GM12878 (cell line): ENCODE measurements at regions not wholly inside any gene's neighbourhood (a gene's known extent, or its start where the extent isn't known, plus 50 kb on each side); places are given as distances from the start of the nearest gene placed in this dataset.

ENCODE experiments used
- ATAC-seq: fragments of 200-7000 bp; cut with Tn5 transposase; 3 replicates; pipeline ENCODE4 v1.9.1; 2020; ENCODE audit warnings: mild to moderate bottlenecking, moderate library complexity
- BruUV-seq: library from RNA; stranded (reverse); fragments of 400-500 nt; replicated peaks from 2 replicates; lab custom pipeline; 2021; lab: Mats Ljungman, UMichigan
- CTCF ChIA-PET: fragments of 300-600 bp; sonication (Branson Sonifier 250); formaldehyde crosslinking; extraction: SDS; loops from one replicate; lab custom pipeline; 2021; ENCODE audit warnings: inconsistent platforms; lab: Yijun Ruan, JAX
- POLR2A ChIA-PET: fragments of 350-600 bp; formaldehyde crosslinking; extraction: SDS; loops from one replicate; lab custom pipeline; 2021; ENCODE audit warnings: inconsistent platforms; lab: Charles Lee
- RAD21 ChIA-PET: fragments of 300-600 bp; sonication (Branson Sonifier 250); formaldehyde crosslinking; loops from one replicate; lab custom pipeline; 2023; ENCODE audit warnings: antibody characterized with exemption; ENCODE audit not compliant: unreplicated experiment; lab: Charles Lee
- SMC1A ChIA-PET: fragments of 300-600 bp; sonication (Branson Sonifier 250); formaldehyde crosslinking; loops from one replicate; lab custom pipeline; 2023; ENCODE audit not compliant: unreplicated experiment, uncharacterized antibody; lab: Charles Lee
- DNase-seq: peaks from one replicate; pipeline ENCODE4 v3.0.0-alpha.2; 2011; ENCODE audit warnings: low read depth, low spot score
- FAIRE-seq: peaks from 3 replicates; lab custom pipeline; 2011; peaks lifted over from hg19 to GRCh38; lab: Jason Lieb, UNC
- H2AFZ ChIP-seq: 2 replicates; pipeline ENCODE4 v1.6.0; 2011; ENCODE audit warnings: low read depth, low read length, control low read depth; ENCODE audit not compliant: control insufficient read depth
- H3K27ac ChIP-seq: 2 replicates; pipeline ENCODE4 v1.5.1; 2011; ENCODE audit warnings: control low read depth; ENCODE audit not compliant: control insufficient read depth, insufficient read depth
- H3K27me3 ChIP-seq, 2 experiments: replicated peaks in 1 of 2; 2 replicates each; pipeline versions ENCODE4 v1.6.0 to v1.6.1; 2011; ENCODE audit warnings: low read length in 1 of 2; ENCODE audit not compliant: control insufficient read depth in 2 of 2, insufficient read depth in 2 of 2
- H3K36me3 ChIP-seq, 2 experiments: 2 replicates each; pipeline ENCODE4 v1.5.1; 2011; ENCODE audit warnings: low read length in 1 of 2; ENCODE audit not compliant: control insufficient read depth in 2 of 2, insufficient read depth in 2 of 2
- H3K4me1 ChIP-seq: 2 replicates; pipeline ENCODE4 v1.6.1; 2011; ENCODE audit warnings: mild to moderate bottlenecking, low read length, moderate library complexity, mixed read lengths; ENCODE audit not compliant: control insufficient read depth, insufficient read depth
- H3K4me2 ChIP-seq: 2 replicates; pipeline ENCODE4 v1.6.0; 2011; ENCODE audit warnings: control low read depth; ENCODE audit not compliant: control insufficient read depth, insufficient read depth
- H3K4me3 ChIP-seq: fragments of 200-600 bp; sonication (generic); 2 replicates; pipeline ENCODE4 v1.5.1; 2016
- H3K79me2 ChIP-seq: 2 replicates; pipeline ENCODE4 v1.6.0; 2011; ENCODE audit warnings: low read length; ENCODE audit not compliant: control insufficient read depth, insufficient read depth
- H3K9ac ChIP-seq: 2 replicates; pipeline ENCODE4 v1.8.0; 2011; ENCODE audit warnings: low read length, control low read depth, mixed read lengths; ENCODE audit not compliant: control insufficient read depth, insufficient read depth
- H3K9me3 ChIP-seq: replicated peaks from 3 replicates; pipeline ENCODE4 v1.5.1; 2011; ENCODE audit warnings: mild to moderate bottlenecking, low read length; ENCODE audit not compliant: control insufficient read depth, insufficient read depth
- H4K20me1 ChIP-seq: 2 replicates; pipeline ENCODE4 v1.6.0; 2011; ENCODE audit not compliant: control insufficient read depth, insufficient read depth
- BHLHE40 ChIP-seq, 2 experiments: fragments of 450-650 bp in 1 of 2; IDR thresholded peaks; 2 replicates each; pipeline ENCODE4 v1.6.1; 2011 to 2017; ENCODE audit warnings: low read depth in 2 of 2, borderline replicate concordance in 1 of 2, improper control_type of control experiment in 1 of 2, low read length in 1 of 2, mild to moderate bottlenecking in 1 of 2
- CBX5 ChIP-seq: sonication (generic); IDR thresholded peaks from 2 replicates; pipeline ENCODE4 v1.6.1; 2016; ENCODE audit warnings: low read depth, moderate library complexity, mild to moderate bottlenecking, inconsistent platforms
- EP300 ChIP-seq, 2 experiments: fragments of 150-350 bp in 1 of 2; IDR thresholded peaks; 2 replicates each; pipeline ENCODE4 v1.6.1; 2011 to 2012; ENCODE audit warnings: low read depth in 2 of 2, low read length in 2 of 2, borderline replicate concordance in 1 of 2, improper control_type of control experiment in 1 of 2, inconsistent platforms in 1 of 2; ENCODE audit not compliant: control insufficient read depth in 1 of 2
- FOXM1 ChIP-seq: IDR thresholded peaks from 2 replicates; pipeline ENCODE4 v1.6.1; 2012; ENCODE audit warnings: low read depth, mild to moderate bottlenecking, inconsistent platforms, low read length, moderate library complexity
- HDAC6 ChIP-seq: fragments of 200-600 bp; sonication (generic); IDR thresholded peaks from one replicate; pipeline ENCODE4 v1.8.0; 2017; ENCODE audit warnings: antibody characterized with exemption; ENCODE audit not compliant: unreplicated experiment
- IRF4 ChIP-seq: IDR thresholded peaks from 2 replicates; pipeline ENCODE4 v1.6.1; 2011; ENCODE audit warnings: low read depth, low read length
- JUNB ChIP-seq: IDR thresholded peaks from 2 replicates; pipeline ENCODE4 v1.6.1; 2016; ENCODE audit warnings: antibody characterized with exemption, mild to moderate bottlenecking
- NR2F1 ChIP-seq: fragments of 450-650 bp; conservative IDR thresholded peaks from 2 replicates; pipeline ENCODE4 v1.6.1; 2017; ENCODE audit warnings: mild to moderate bottlenecking
- TBL1XR1 ChIP-seq: IDR thresholded peaks from 2 replicates; pipeline ENCODE4 v1.6.1; 2012; ENCODE audit warnings: low read depth, low read length, improper control_type of control experiment
- ZNF207 ChIP-seq: fragments of 450-650 bp; IDR thresholded peaks from 2 replicates; pipeline ENCODE4 v1.6.1; 2014; ENCODE audit warnings: antibody characterized with exemption, mild to moderate bottlenecking, borderline replicate concordance
- ZNF592 ChIP-seq: fragments of 450-650 bp; IDR thresholded peaks from 2 replicates; pipeline ENCODE4 v1.6.1; 2017; ENCODE audit warnings: mild to moderate bottlenecking, moderate library complexity
- in situ Hi-C: fragments of 300-500 bp; cut with MboI; formaldehyde crosslinking; loops from 9 replicates; pipeline ENCODE4 v1.14.3; 2018; ENCODE audit warnings: mixed read lengths
- intact Hi-C: fragments of 100-400 bp; cut with micrococcal nuclease; formaldehyde crosslinking; loops from one replicate; pipeline ENCODE4 v1.14.2; 2022; ENCODE audit not compliant: unreplicated experiment
- TF ChIP-seq, protein P1 (sequence below): fragments of 450-650 bp; conservative IDR thresholded peaks from 2 replicates; pipeline ENCODE4 v1.6.1; 2017; ENCODE audit warnings: mild to moderate bottlenecking, moderate library complexity

DNA sequence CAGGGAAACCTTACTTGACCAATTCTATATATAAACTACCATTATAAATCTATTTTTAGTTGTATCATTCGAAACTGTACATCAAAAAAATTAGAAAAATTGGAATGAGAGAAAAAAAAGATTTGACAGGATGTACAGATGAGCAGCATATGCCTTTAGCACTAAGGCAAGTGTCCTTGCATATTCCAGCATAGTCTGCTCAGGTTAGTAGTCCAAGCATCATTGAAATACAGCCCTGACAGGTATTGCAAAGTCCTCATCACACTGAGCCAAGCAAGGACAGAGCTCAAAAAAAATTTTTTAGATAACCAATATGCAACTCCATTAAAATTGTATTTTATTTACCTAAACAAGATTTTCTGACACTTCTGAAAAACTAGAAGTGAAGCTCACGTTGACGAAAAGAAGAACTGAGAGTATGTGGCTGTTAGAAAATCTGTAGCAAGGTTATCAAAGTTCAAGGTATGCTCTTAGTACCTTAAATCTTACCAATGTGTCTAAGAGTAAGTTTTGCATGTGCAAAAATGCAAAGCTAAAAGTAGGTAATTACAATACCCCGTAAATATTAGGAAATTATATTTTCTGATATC, 465.6 kb upstream of the ADGRL4 start (continued):
- TF ChIP-seq, protein P1, sequence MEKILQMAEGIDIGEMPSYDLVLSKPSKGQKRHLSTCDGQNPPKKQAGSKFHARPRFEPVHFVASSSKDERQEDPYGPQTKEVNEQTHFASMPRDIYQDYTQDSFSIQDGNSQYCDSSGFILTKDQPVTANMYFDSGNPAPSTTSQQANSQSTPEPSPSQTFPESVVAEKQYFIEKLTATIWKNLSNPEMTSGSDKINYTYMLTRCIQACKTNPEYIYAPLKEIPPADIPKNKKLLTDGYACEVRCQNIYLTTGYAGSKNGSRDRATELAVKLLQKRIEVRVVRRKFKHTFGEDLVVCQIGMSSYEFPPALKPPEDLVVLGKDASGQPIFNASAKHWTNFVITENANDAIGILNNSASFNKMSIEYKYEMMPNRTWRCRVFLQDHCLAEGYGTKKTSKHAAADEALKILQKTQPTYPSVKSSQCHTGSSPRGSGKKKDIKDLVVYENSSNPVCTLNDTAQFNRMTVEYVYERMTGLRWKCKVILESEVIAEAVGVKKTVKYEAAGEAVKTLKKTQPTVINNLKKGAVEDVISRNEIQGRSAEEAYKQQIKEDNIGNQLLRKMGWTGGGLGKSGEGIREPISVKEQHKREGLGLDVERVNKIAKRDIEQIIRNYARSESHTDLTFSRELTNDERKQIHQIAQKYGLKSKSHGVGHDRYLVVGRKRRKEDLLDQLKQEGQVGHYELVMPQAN, result no peak
- no peak for TF ChIP-seq HDAC6
- peak; percentile 70 for TF ChIP-seq IRF4
- peak; percentile 78 for TF ChIP-seq NR2F1
- TF ChIP-seq EP300 (IDR thresholded peaks at IDR 0.05; ENCODE audit: borderline replicate concordance in 1 of 2, control insufficient read depth in 1 of 2, low read depth in 2 of 2, low read length in 2 of 2), result peak in 1 of 2 experiments; percentile 57; a peak in 2 of 4 replicates
- TF ChIP-seq BHLHE40 (IDR thresholded peaks at IDR 0.05; ENCODE audit: borderline replicate concordance in 1 of 2, low read depth in 2 of 2, low read length in 1 of 2), result peak; percentile 43 to 70; a peak in 3 of 4 replicates
- 0 out of 2 replicates have a peak, but pooled peaks have one; percentile 26 for TF ChIP-seq FOXM1
- peak; percentile 37 for TF ChIP-seq JUNB
- TF ChIP-seq TBL1XR1, result peak; percentile 71; the same call in 1 of the 2 replicates
- TF ChIP-seq CBX5, result peak; percentile 42; the same call in 1 of the 2 replicates

DNA sequence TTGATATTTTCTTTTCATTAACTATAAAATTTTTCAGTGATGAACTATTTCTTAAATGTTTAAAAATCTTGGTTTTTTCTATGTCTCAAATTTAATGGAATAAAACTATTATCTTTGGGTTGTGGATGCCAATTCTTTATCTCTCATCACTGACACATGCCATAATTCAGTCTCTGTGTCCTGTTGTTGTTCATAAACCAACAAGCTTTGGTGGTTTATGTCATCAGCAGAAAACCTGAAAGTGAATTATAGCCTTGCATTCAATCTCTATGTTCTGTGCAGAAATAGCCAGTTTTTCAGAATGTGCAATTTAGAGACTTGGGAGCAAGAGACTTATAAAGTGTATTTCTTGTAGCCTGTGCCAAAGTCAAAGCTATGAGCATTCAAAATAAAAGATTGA, 462.6 kb upstream of the ADGRL4 start:
- DNase-seq (no peak), ATAC-seq (peak; percentile 34), FAIRE-seq (no peak)
- Histone ChIP-seq H4K20me1 (no peaks in the 10 kb centered on the region), H2AFZ (no peak overlapping the region), H3K79me2 (no peaks in the 10 kb centered on the region), H3K27ac (peak overlapping the region; percentile 29; the same call in 1 of the 2 replicates), H3K9ac (no peak overlapping the region; the same call in 1 of the 2 replicates), H3K4me1 (peaks cover 31% of the 10 kb centered on the region), H3K4me3 (peak overlapping the region; percentile 10; the same call in 1 of the 2 replicates), H3K9me3 (peaks cover 2% of the 10 kb centered on the region; the same call in 2 of the 3 replicates), H3K4me2 (peak overlapping the region; percentile 51), H3K36me3 (no peaks in the 10 kb centered on the region), H3K27me3 (no peaks in the 10 kb centered on the region)
- RAD21 ChIA-PET, result no interaction called here
- POLR2A ChIA-PET, result no interaction called here
- CTCF ChIA-PET, result interaction anchor here (0.6 kb wide), 1 partner anchor 1928 kb away, joined by 3 read pairs; no protein-coding TSS in a partner anchor
- SMC1A ChIA-PET, result no interaction called here
- no TSS peak for BruUV-seq
- intact Hi-C loops (loop anchor here (10.0 kb wide), 1 partner anchor 424 kb away; no protein-coding TSS in a partner anchor), in situ Hi-C loops (no loop called here)
- TF ChIP-seq ZNF592 (no peak), ZNF207 (no peak)
